Thyroid gland (tissue), 4 donors: ENCODE measurements at regions not wholly inside any gene's neighbourhood (a gene's known extent, or its start where the extent isn't known, plus 50 kb on each side); places are given as distances from the start of the nearest gene placed in this dataset.

ENCODE experiments used
- DNase-seq, 2 donors: peaks; one replicate each; pipeline ENCODE4 v3.0.0-alpha.2; 2019
- H3K27ac ChIP-seq, 3 donors: fragments of 200-600 bp; sonication (generic); 1 replicate in 2 of 3; 2 replicates in 1 of 3; pipeline ENCODE4 v1.5.1; 2016 to 2019; ENCODE audit warnings: mild to moderate bottlenecking in 1 of 3, moderate library complexity in 1 of 3
- H3K27me3 ChIP-seq: fragments of 200-600 bp; sonication (generic); one replicate; pipeline ENCODE4 v1.5.1; 2019
- H3K36me3 ChIP-seq, 2 donors: fragments of 200-600 bp; sonication (generic); one replicate each; pipeline ENCODE4 v1.5.1; 2016 to 2019
- H3K4me1 ChIP-seq, 2 donors: fragments of 200-600 bp; sonication (generic); one replicate each; pipeline ENCODE4 v1.5.1; 2017 to 2019
- H3K4me3 ChIP-seq, 3 donors: fragments of 200-600 bp; sonication (generic); replicated peaks in 1 of 3; 1 replicate in 2 of 3; 2 replicates in 1 of 3; pipeline ENCODE4 v1.5.1; 2016; ENCODE audit warnings: mild to moderate bottlenecking in 1 of 3
- H3K9me3 ChIP-seq: fragments of 200-600 bp; sonication (generic); one replicate; pipeline ENCODE4 v1.5.1; 2017
- CTCF ChIP-seq, 6 experiments: fragments of 200-600 bp in 3 of 6; fragments of 450-650 bp in 3 of 6; sonication (generic) in 3 of 6; IDR thresholded peaks; one replicate each; pipeline ENCODE4 v1.5.1; 2016 to 2019; ENCODE audit warnings: antibody characterized with exemption in 6 of 6, mild to moderate bottlenecking in 2 of 6, inconsistent platforms in 1 of 6, moderate library complexity in 1 of 6
- POLR2A ChIP-seq, 2 donors: fragments of 450-650 bp; IDR thresholded peaks; one replicate each; pipeline ENCODE4 v1.6.1; 2017; ENCODE audit warnings: antibody characterized with exemption in 2 of 2, mild to moderate bottlenecking in 2 of 2, moderate library complexity in 1 of 2
- WGBS, 2 donors: methylation state at CpG; one replicate each; pipeline ENCODE4 v1.1.5; 2017; 5-methylcytosine and 5-hydroxymethylcytosine counted together
- intact Hi-C: fragments of 100-400 bp; cut with DNase I; formaldehyde crosslinking; loops from one replicate; pipeline ENCODE4 v1.15.1; 2023

GRCh38 chr12:68411371-68411770 is 79.2 kb upstream of the MDM1 start:
- intact Hi-C loops: no loop called here
- H3K9me3 ChIP-seq: no peaks in the 10 kb centered on the region
- no peaks in the 10 kb centered on the region for H3K27me3 ChIP-seq
- TF ChIP-seq POLR2A (IDR thresholded peaks at IDR 0.05) (no peak), CTCF (IDR thresholded peaks at IDR 0.05) (no peak)
- no peaks in the 10 kb centered on the region for H3K36me3 ChIP-seq
- peaks cover 4% of the 10 kb centered on the region in 2 donors for H3K4me1 ChIP-seq
- H3K4me3 ChIP-seq: no peak overlapping the region
- no peak overlapping the region for H3K27ac ChIP-seq
- DNase-seq: no peak
- WGBS, 2 donors: 86 to 91% methylated on average over 9 of the region's 9 CpGs

GRCh38 chr12:68414988-68415387 is 82.8 kb upstream of the MDM1 start:
- intact Hi-C loops: no loop called here
- Histone ChIP-seq H3K27me3 (no peaks in the 10 kb centered on the region), H3K9me3 (no peaks in the 10 kb centered on the region), H3K4me3 (no peak overlapping the region), H3K36me3 (no peaks in the 10 kb centered on the region), H3K27ac (no peak overlapping the region), H3K4me1 (peaks cover 0 to 2% of the 10 kb centered on the region in 2 donors)
- 94 to 98% methylated on average over 2 of the region's 2 CpGs for WGBS, 2 donors
- no peak for DNase-seq
- TF ChIP-seq POLR2A (IDR thresholded peaks at IDR 0.05) (no peak), CTCF (IDR thresholded peaks at IDR 0.05) (no peak)

GRCh38 chr12:68416350-68416749 is 84.2 kb upstream of the MDM1 start:
- 97 to 98% methylated on average over 6 of the region's 6 CpGs for WGBS, 2 donors
- intact Hi-C loops: no loop called here
- no peaks in the 10 kb centered on the region for H3K36me3 ChIP-seq
- H3K27ac ChIP-seq: no peak overlapping the region
- no peaks in the 10 kb centered on the region for H3K27me3 ChIP-seq
- no peak for TF ChIP-seq CTCF (IDR thresholded peaks at IDR 0.05)
- TF ChIP-seq POLR2A (IDR thresholded peaks at IDR 0.05): no peak
- H3K4me3 ChIP-seq: no peak overlapping the region
- H3K9me3 ChIP-seq: no peaks in the 10 kb centered on the region
- DNase-seq: no peak
- H3K4me1 ChIP-seq: peaks cover 0 to 11% of the 10 kb centered on the region in 2 donors

- DNase-seq: no peak
- peaks cover 0 to 11% of the 10 kb centered on the region in 2 donors for H3K4me1 ChIP-seq
- H3K36me3 ChIP-seq: no peaks in the 10 kb centered on the region
- H3K27ac ChIP-seq: no peak overlapping the region
- no peak overlapping the region for H3K4me3 ChIP-seq
- intact Hi-C loops: no loop called here
- H3K9me3 ChIP-seq: no peaks in the 10 kb centered on the region
- WGBS, 2 donors: 95 to 99% methylated on average over 5 of the region's 5 CpGs
- no peaks in the 10 kb centered on the region for H3K27me3 ChIP-seq
- TF ChIP-seq CTCF (IDR thresholded peaks at IDR 0.05): no peak
- TF ChIP-seq POLR2A (IDR thresholded peaks at IDR 0.05): no peak
Measured at GRCh38 chr12:68416826-68417225, 84.7 kb upstream of the MDM1 start.

- H3K4me3 ChIP-seq: no peak overlapping the region
- no peaks in the 10 kb centered on the region for H3K27me3 ChIP-seq
- no peak for DNase-seq
- no peaks in the 10 kb centered on the region for H3K36me3 ChIP-seq
- no peak overlapping the region for H3K27ac ChIP-seq
- TF ChIP-seq CTCF (IDR thresholded peaks at IDR 0.05) (no peak), POLR2A (IDR thresholded peaks at IDR 0.05) (no peak)
- intact Hi-C loops: no loop called here
- H3K4me1 ChIP-seq: peaks cover 0 to 11% of the 10 kb centered on the region in 2 donors
- H3K9me3 ChIP-seq: no peaks in the 10 kb centered on the region
Measured at GRCh38 chr12:68418137-68418460, 85.9 kb upstream of the MDM1 start.
